NCI-H2107 treated with DMSO at 0.1 percent for 48 hours (cell line): ENCODE measurements at regions not wholly inside any gene's neighbourhood (a gene's known extent, or its start where the extent isn't known, plus 50 kb on each side); places are given as distances from the start of the nearest gene placed in this dataset.
"Not testable (repeated sequence)": the region's sequence is repeated elsewhere in the genome, so short reads cannot be mapped to it uniquely, and the experiment has no call there.

Experiments used
- DNase-seq: peaks from one replicate; lab custom pipeline; 2025; ENCODE audit not compliant: unreplicated experiment; lab: John Stamatoyannopoulos, UW

- no peak for DNase-seq
These were observed 79.7 kb upstream of the CCND2 start for GRCh38 chr12:4193821-4194220.

GRCh38 chr12:4191642-4192041 is 81.9 kb upstream of the CCND2 start:
- no peak for DNase-seq

- no peak for DNase-seq
These were observed 82.4 kb upstream of the CCND2 start for GRCh38 chr12:4191149-4191548.

GRCh38 chr12:4190366-4191063 is 83.0 kb upstream of the CCND2 start:
- no peak for DNase-seq

- DNase-seq, result no peak
These were observed 83.8 kb upstream of the CCND2 start for GRCh38 chr12:4189721-4190120.

- no peak for DNase-seq
These were observed 85.6 kb upstream of the CCND2 start for GRCh38 chr12:4187916-4188315.

GRCh38 chr12:4187315-4187714 is 86.2 kb upstream of the CCND2 start:
- not testable (repeated sequence) for DNase-seq

- no peak for DNase-seq
These were observed 95.0 kb upstream of the CCND2 start for GRCh38 chr12:4178424-4179170.

GRCh38 chr12:4177262-4177661 is 96.3 kb upstream of the CCND2 start:
- DNase-seq, result no peak

- DNase-seq, result no peak
These were observed 97.4 kb upstream of the CCND2 start for GRCh38 chr12:4176168-4176567.

GRCh38 chr12:4174417-4174816 is 99.1 kb upstream of the CCND2 start:
- no peak for DNase-seq

- DNase-seq, result no peak
These were observed 100.6 kb upstream of the CCND2 start for GRCh38 chr12:4172999-4173398.

- no peak for DNase-seq
These were observed 101.8 kb upstream of the CCND2 start for GRCh38 chr12:4171742-4172141.

GRCh38 chr12:4169959-4170358 is 103.6 kb upstream of the CCND2 start:
- DNase-seq, result no peak

GRCh38 chr12:4169531-4169930 is 104.0 kb upstream of the CCND2 start:
- DNase-seq, result no peak

GRCh38 chr12:4168036-4168435 is 105.5 kb upstream of the CCND2 start:
- no peak for DNase-seq

- no peak for DNase-seq
These were observed 108.7 kb upstream of the CCND2 start for GRCh38 chr12:4164559-4165558.

GRCh38 chr12:4164188-4164558 is 109.4 kb upstream of the CCND2 start:
- no peak for DNase-seq

- DNase-seq, result no peak
These were observed 111.8 kb upstream of the CCND2 start for GRCh38 chr12:4161718-4162117.

GRCh38 chr12:4160314-4161040 is 113.1 kb upstream of the CCND2 start:
- DNase-seq, result no peak

- DNase-seq, result no peak
These were observed 113.7 kb upstream of the CCND2 start for GRCh38 chr12:4159851-4160250.
